Large intestine (tissue), 3 donors: ENCODE measurements at regions not wholly inside any gene's neighbourhood (a gene's known extent, or its start where the extent isn't known, plus 50 kb on each side); places are given as distances from the start of the nearest gene placed in this dataset.
A peak's percentile ranks its signal among the peaks of the same experiment; 100 is the strongest.

ENCODE experiments used
- DNase-seq, 2 donors: peaks; one replicate each; pipeline versions ENCODE4 v3.0.0 to v3.0.0-alpha.2; 2013
- H3K27ac ChIP-seq: one replicate; pipeline ENCODE4 v1.5.1; 2013; ENCODE audit warnings: low read length
- H3K27me3 ChIP-seq: 2 replicates; pipeline ENCODE4 v1.6.1; 2013; ENCODE audit warnings: low read length; ENCODE audit not compliant: control insufficient read depth, insufficient read depth
- H3K36me3 ChIP-seq: 2 replicates; pipeline ENCODE4 v1.6.1; 2013; ENCODE audit warnings: low read length; ENCODE audit not compliant: control insufficient read depth, insufficient read depth
- H3K4me1 ChIP-seq: one replicate; pipeline ENCODE4 v1.6.1; 2013; ENCODE audit warnings: low read length; ENCODE audit not compliant: control insufficient read depth, insufficient read depth
- H3K4me3 ChIP-seq: one replicate; pipeline ENCODE4 v1.5.1; 2013; ENCODE audit warnings: low read length
- H3K9me3 ChIP-seq: one replicate; pipeline ENCODE4 v1.6.1; 2013; ENCODE audit warnings: mild to moderate bottlenecking, low read depth, low read length, moderate library complexity; ENCODE audit not compliant: control insufficient read depth
- WGBS: methylation state at CpG from one replicate; pipeline ENCODE4 v1.1.5; 2013; ENCODE audit warnings: low lambda C conversion rate; ENCODE audit not compliant: insufficient coverage; 5-methylcytosine and 5-hydroxymethylcytosine counted together

DNA sequence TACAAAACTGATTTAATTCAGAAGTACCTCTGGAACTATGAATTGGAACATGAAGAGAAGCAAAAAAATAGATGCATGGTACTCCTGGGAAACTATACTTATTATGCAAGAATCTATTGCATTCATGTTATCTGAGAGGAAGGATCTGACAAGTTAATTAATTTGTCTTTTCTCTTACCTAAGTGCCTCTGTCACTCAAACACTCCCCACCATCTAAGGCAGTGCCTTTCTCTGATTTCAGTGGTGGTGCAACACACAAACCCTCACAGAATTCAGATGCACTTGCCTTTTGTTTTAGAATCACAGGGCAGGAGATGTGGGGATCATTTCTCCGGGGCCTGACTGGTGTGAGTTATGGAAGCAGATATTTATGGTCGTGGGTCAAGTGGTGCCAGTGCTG is 52.5 kb upstream of the C9orf72 start:
- Histone ChIP-seq H3K27me3 (no peaks in the 10 kb centered on the region), H3K36me3 (no peaks in the 10 kb centered on the region), H3K9me3 (no peaks in the 10 kb centered on the region), H3K27ac (peak overlapping the region; percentile 38), H3K4me1 (peaks cover 22% of the 10 kb centered on the region), H3K4me3 (no peak overlapping the region)
- peak in 1 of 2 donors; percentile 26 for DNase-seq
- no CpG with 5 or more reads among the region's 2 CpGs for WGBS

DNA sequence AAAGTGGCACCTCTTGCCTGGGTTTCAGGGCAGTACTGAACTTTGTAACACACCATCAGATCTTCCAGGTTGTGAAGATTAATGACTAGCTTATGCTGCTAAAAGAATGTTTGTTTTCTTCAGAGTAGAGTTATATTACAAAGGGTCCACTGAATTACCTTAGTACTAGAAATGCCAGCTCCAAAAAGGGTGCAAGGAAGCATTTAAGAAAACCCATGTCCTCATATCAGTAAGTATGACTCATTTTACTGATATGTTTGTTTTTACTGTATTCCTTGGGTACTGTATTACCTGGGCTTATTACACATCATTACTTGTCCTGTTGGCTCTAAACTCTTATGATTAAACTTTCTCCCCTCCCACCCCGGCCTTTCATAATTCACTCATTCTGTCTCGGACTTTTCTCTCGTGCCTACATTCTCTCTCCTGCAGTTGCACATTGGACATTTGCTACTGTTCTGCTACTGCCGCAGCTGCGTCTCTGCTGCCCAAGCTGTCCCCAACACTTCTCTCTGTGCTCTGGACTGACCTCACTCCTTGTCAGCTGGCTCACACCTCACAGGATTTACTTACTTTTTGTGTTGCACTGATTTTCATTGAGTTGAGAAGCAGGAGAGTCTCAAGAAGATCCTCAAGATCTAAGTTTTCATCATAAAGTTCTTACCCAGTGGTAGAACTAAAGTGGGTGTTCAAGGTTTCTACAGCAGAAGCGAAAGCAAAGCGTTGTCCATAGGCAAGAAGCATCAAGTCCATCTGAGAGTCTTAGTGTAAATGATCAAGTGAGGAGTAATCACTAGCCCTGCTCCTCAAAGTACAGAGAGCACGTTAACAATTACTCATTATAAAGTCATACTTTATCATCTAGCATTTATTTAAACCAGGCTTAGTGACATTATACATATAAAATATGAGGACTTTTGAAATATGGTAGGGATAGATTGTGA is 53.2 kb upstream of the C9orf72 start:
- H3K27ac ChIP-seq: peak overlapping the region; percentile 38

DNA sequence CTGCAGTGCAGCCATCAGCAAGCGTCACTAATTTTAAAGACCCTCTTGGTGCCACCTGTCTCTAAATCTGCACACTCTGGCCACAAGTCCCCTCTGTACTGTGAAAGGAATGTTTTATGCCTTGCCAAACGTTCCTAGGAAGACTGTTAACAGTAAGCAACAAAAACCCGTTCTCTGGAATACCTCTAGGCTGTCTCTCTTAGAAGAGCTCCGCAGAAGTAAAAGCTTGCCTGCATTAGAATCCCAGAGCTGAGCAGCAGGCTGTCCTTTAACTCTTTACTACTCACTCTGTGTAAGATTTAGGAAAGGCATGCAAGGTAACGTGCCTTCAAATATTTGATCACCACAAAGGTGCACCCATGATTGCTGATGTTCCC is 53.9 kb upstream of the C9orf72 start:
- H3K4me1 ChIP-seq: peaks cover 22% of the 10 kb centered on the region
- no CpG with 5 or more reads among the region's 5 CpGs for WGBS
- no peaks in the 10 kb centered on the region for H3K36me3 ChIP-seq
- H3K9me3 ChIP-seq: no peaks in the 10 kb centered on the region
- no peaks in the 10 kb centered on the region for H3K27me3 ChIP-seq
- H3K4me3 ChIP-seq: no peak overlapping the region
- peak overlapping the region; percentile 38 for H3K27ac ChIP-seq
- no peak for DNase-seq

More for the DNA sequence above, 53.2 kb upstream of the C9orf72 start:
- Histone ChIP-seq H3K36me3 (no peaks in the 10 kb centered on the region), H3K4me1 (peaks cover 22% of the 10 kb centered on the region), H3K9me3 (no peaks in the 10 kb centered on the region), H3K27me3 (no peaks in the 10 kb centered on the region), H3K4me3 (no peak overlapping the region)
- DNase-seq: peak; percentile 60 to 86
- whole genome bisulfite sequencing: 18% methylated on average over 3 of the region's 8 CpGs

DNA sequence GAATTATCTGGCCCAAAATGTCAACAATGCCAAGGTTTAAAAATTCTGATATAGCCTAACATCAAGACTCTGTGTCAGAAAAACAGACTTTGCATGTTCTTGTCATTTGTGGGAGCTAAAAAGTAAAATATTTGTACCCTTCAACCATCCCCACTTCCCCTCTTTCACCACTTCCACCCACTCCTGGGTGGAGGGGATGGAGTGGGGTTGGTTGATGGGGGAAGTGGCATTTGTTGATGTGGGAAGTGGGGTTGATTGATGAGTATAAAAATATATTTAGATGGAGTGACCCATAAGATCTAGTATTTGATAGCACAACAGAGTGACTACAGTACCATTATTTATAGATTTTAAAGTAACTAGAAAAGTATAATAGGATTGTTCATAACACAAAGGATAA is 55.0 kb upstream of the C9orf72 start:
- H3K27me3 ChIP-seq: no peaks in the 10 kb centered on the region
- no peaks in the 10 kb centered on the region for H3K9me3 ChIP-seq
- H3K4me3 ChIP-seq: no peak overlapping the region
- H3K4me1 ChIP-seq: peaks cover 22% of the 10 kb centered on the region
- no peak overlapping the region for H3K27ac ChIP-seq
- no peaks in the 10 kb centered on the region for H3K36me3 ChIP-seq
- no peak for DNase-seq

DNA sequence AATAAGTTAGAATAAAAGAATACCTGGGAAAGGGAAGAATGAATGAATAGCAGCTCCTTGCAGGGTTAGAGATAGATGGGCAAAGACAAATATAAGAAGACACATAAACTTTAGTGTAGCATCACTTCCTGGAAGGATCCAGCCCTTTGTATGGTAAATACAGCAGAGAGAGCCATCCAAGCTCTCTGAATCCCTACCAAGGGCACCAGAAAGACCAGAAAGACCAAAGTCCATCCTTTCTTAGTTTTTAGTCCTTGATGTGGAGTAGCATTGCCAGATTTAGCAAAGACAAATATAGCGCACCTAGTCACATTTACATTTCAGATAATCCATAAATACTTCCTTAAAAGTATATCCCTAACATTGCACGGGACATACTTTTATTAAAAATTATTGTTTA is 56.1 kb upstream of the C9orf72 start:
- no peaks in the 10 kb centered on the region for H3K9me3 ChIP-seq
- H3K27me3 ChIP-seq: no peaks in the 10 kb centered on the region
- no peak overlapping the region for H3K4me3 ChIP-seq
- no peak overlapping the region for H3K27ac ChIP-seq
- WGBS: 77% methylated on average over 2 of the region's 2 CpGs
- H3K4me1 ChIP-seq: peaks cover 22% of the 10 kb centered on the region
- H3K36me3 ChIP-seq: no peaks in the 10 kb centered on the region
- DNase-seq: peak in 1 of 2 donors; percentile 27

DNA sequence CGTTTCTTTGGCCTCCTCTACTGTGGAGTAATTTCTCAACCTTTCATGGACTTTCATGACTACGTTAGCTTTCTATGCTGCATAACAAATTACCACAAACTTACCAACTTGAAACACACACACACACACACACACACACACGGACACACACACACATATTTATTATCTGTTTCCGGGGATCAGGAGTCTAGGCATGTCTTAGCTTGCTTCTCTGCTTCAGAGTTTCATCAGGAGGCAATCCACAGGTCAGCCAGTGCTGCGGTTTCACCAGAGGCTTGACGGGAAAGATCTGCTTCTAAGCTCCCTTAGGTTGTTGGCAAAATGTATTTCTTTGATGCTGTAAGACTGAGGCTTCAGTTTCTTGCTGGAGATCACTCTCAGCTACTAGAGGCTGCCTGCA is 59.0 kb upstream of the C9orf72 start:
- Histone ChIP-seq H3K4me1 (peaks cover 9% of the 10 kb centered on the region), H3K9me3 (no peaks in the 10 kb centered on the region), H3K27me3 (no peaks in the 10 kb centered on the region), H3K4me3 (no peak overlapping the region), H3K27ac (no peak overlapping the region), H3K36me3 (no peaks in the 10 kb centered on the region)
- WGBS: 86% methylated on average over 1 of the region's 6 CpGs
- no peak for DNase-seq

DNA sequence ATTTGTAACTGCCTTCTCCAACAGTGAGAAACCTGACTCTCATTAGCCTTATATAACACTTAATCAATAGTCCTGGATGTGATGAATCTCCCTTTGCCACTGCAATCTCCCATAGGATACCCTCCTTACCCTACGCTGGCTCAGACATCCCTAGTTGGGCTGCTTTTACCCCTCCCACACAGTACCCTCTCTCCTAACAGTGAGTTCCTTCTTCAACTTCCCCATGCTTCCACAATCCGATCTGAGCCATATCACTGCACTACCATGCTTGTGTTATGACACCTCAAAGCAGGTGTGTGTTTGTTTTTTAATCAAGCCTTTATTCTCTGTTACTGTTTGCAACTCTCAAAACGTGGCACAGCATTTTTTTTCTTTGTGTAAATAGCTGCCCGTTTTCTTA is 60.5 kb upstream of the C9orf72 start:
- Histone ChIP-seq H3K27me3 (no peaks in the 10 kb centered on the region), H3K4me1 (no peaks in the 10 kb centered on the region), H3K9me3 (no peaks in the 10 kb centered on the region), H3K27ac (no peak overlapping the region), H3K4me3 (no peak overlapping the region), H3K36me3 (no peaks in the 10 kb centered on the region)
- WGBS: 73% methylated on average over 1 of the region's 4 CpGs
- DNase-seq: no peak

DNA sequence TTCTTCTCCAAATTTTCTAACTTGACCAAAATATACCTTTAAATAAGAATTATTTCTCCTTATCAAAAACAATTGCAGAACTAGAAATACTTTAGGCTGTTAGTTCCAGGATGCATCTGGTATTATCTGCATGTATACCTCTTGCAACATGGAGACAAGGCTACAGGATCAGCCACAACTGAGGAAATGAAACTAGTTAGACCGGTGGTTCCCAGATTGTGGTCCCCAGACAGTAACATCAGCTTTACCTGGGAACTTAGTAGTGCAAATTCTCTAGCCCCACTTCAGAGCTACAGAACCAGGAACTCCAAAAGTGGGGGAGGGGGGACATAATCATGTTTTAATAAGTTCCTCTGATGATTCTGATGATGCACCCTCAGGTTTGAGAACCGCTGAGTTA is 61.6 kb upstream of the C9orf72 start:
- no CpG with 5 or more reads among the region's 2 CpGs for WGBS

DNA sequence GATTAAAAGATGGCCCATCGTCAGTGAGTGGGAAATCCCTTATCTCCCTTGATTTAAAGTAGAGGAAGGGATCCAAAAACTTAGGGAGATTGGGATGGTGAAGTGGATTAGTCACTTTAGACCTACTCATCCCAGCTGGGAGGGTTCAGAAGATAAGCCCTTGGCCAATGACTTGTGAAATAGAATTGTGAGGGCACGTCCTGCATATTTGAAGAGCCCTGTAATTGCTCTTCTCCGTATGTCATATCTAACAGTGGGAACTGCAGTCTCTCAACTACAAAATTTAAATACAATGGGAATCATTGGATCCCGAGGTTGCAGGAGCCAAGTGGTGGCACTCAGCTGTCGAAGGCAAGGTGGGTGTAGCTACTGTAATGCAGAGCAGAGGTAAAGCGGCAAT is 65.4 kb upstream of the C9orf72 start:
- no peak for DNase-seq
- H3K27me3 ChIP-seq: no peaks in the 10 kb centered on the region

More for the DNA sequence above, 61.6 kb upstream of the C9orf72 start:
- H3K4me1 ChIP-seq: no peaks in the 10 kb centered on the region
- no peak for DNase-seq
- H3K9me3 ChIP-seq: no peaks in the 10 kb centered on the region
- H3K36me3 ChIP-seq: no peaks in the 10 kb centered on the region
- H3K27ac ChIP-seq: no peak overlapping the region
- H3K4me3 ChIP-seq: no peak overlapping the region
- H3K27me3 ChIP-seq: no peaks in the 10 kb centered on the region

DNA sequence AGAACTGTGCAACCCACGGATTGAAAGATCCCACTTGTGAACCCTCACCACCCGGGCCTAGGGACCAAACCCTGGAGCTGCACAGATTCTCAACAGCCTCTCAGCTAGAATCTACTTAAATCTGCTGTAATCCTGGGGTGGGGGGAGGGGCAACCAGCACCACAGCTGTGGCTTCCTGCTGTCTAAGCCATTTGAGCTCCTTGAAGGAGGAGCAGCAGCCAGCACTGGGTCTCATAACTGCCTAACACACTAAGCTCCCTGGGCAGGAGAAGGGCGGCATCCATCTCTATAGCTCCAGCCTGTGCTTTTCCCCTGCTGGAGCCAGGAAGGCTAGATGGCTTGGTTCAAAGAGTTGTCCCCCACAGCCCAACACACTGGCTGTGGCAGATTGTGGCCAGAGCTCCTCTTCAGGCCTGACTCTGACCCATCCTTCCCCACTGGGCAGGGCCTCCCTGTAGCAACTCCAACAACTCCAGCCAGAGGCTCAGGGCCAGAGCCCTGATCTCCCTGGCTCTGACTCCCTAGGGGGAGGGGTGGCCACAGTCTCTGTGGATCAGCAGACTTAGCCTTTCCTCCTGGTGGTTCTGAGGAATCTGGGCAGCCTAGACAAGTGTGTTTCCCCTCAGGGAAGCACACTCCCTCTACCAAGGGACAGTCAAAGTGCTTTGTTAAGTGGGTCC is 72.0 kb upstream of the C9orf72 start:
- Histone ChIP-seq H3K27ac (no peak overlapping the region), H3K36me3 (no peaks in the 10 kb centered on the region), H3K9me3 (no peaks in the 10 kb centered on the region), H3K4me1 (no peaks in the 10 kb centered on the region), H3K4me3 (no peak overlapping the region), H3K27me3 (no peaks in the 10 kb centered on the region)
- WGBS: no CpG with 5 or more reads among the region's 3 CpGs
- no peak for DNase-seq

More for the DNA sequence above, 65.4 kb upstream of the C9orf72 start:
- Histone ChIP-seq H3K36me3 (no peaks in the 10 kb centered on the region), H3K9me3 (no peaks in the 10 kb centered on the region), H3K4me3 (no peak overlapping the region), H3K27ac (no peak overlapping the region), H3K4me1 (no peaks in the 10 kb centered on the region)
- 80% methylated on average over 1 of the region's 6 CpGs for WGBS
